NT2/D1 (cell line): ENCODE measurements at regions not wholly inside any gene's neighbourhood (a gene's known extent, or its start where the extent isn't known, plus 50 kb on each side); places are given as distances from the start of the nearest gene placed in this dataset.
"Not testable (repeated sequence)": the region's sequence is repeated elsewhere in the genome, so short reads cannot be mapped to it uniquely, and the experiment has no call there.

Experiments used
- DNase-seq: peaks from one replicate; pipeline ENCODE4 v3.0.0-alpha.2; 2011; ENCODE audit warnings: low read depth, low spot score
- H3K27me3 ChIP-seq: 2 replicates; pipeline ENCODE4 v1.6.0; 2011; ENCODE audit warnings: mild to moderate bottlenecking; ENCODE audit not compliant: insufficient read length, insufficient read depth
- H3K36me3 ChIP-seq: 2 replicates; pipeline ENCODE4 v1.6.1; 2011; ENCODE audit warnings: mild to moderate bottlenecking, low read length, mixed read lengths; ENCODE audit not compliant: insufficient read depth, insufficient read length
- H3K4me1 ChIP-seq: 2 replicates; pipeline ENCODE4 v1.5.1; 2011; ENCODE audit not compliant: insufficient read depth, insufficient read length
- H3K4me3 ChIP-seq: 2 replicates; pipeline ENCODE4 v1.5.1; 2011; ENCODE audit warnings: low read depth; ENCODE audit not compliant: insufficient read length
- H3K9ac ChIP-seq: 2 replicates; pipeline ENCODE4 v1.6.0; 2011; ENCODE audit warnings: low read depth; ENCODE audit not compliant: insufficient read length
- H3K9me3 ChIP-seq: 2 replicates; pipeline ENCODE4 v1.5.1; 2011; ENCODE audit warnings: mild to moderate bottlenecking, low read length; ENCODE audit not compliant: insufficient read depth

- not testable (repeated sequence) for H3K27me3 ChIP-seq, H3K4me3 ChIP-seq, H3K9me3 ChIP-seq, DNase-seq, H3K4me1 ChIP-seq, H3K9ac ChIP-seq, H3K36me3 ChIP-seq
Observed at GRCh38 chr3:91485891-91486290, 2378.5 kb downstream of the EPHA3 start.

GRCh38 chr3:91497712-91498111 is 2390.3 kb downstream of the EPHA3 start:
- not testable (repeated sequence) for H3K4me1 ChIP-seq, H3K4me3 ChIP-seq, H3K9me3 ChIP-seq, H3K27me3 ChIP-seq, H3K9ac ChIP-seq, H3K36me3 ChIP-seq, DNase-seq

GRCh38 chr3:91499850-91500249 is 2392.4 kb downstream of the EPHA3 start:
- not testable (repeated sequence) for H3K9ac ChIP-seq, H3K9me3 ChIP-seq, H3K4me1 ChIP-seq, H3K36me3 ChIP-seq, DNase-seq, H3K27me3 ChIP-seq, H3K4me3 ChIP-seq

DNA sequence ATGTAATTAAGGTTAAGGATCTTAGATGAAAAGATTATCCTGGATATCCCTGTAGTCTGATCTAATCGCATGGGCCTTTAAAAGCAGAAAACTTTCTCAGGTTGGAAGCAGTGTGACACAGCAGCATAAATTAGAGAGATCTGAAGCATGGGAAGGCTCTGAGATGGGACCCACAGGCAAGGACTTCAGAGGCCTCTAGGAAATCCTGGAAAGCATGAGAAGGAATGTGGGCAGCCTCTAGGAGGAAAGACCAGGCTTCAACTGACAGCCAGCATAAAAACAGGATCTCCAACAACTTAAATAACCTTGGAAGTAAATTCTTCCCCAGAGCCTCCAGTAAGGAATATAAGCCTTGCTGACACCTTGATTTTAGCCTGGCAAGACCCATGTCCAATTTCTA is 2397.5 kb downstream of the EPHA3 start:
- not testable (repeated sequence) for DNase-seq, H3K36me3 ChIP-seq, H3K9ac ChIP-seq, H3K27me3 ChIP-seq, H3K4me3 ChIP-seq, H3K4me1 ChIP-seq, H3K9me3 ChIP-seq
